CD4-positive, alpha-beta T cell treated with Interleukin-2 at 100 ng/mL for 4 hours (primary cell): ENCODE measurements at regions not wholly inside any gene's neighbourhood (a gene's known extent, or its start where the extent isn't known, plus 50 kb on each side); places are given as distances from the start of the nearest gene placed in this dataset.

ENCODE experiments used
- DNase-seq: peaks from one replicate; pipeline ENCODE4 v3.0.0-alpha.2; 2020; ENCODE audit warnings: low spot score

DNA sequence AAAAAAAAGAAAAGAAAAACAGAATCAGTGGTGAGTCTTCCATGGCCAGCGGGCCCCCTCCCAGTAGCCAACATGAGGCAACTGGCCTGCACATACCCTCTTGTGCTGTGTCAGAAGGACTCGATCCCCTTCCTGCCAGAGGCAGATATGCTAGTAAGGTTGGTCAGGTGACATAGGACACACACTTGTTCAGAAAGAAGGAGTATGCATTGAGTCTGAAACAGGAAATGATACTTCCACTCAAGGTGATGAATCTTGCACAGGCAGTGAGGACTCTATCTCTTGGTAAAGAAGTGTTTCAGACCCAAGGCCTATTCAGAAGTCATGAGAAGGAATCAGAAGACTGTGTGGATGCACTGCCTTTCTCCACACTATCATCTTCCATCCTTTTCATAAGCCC is 269.7 kb upstream of the FAR2 start:
- DNase-seq = no peak

DNA sequence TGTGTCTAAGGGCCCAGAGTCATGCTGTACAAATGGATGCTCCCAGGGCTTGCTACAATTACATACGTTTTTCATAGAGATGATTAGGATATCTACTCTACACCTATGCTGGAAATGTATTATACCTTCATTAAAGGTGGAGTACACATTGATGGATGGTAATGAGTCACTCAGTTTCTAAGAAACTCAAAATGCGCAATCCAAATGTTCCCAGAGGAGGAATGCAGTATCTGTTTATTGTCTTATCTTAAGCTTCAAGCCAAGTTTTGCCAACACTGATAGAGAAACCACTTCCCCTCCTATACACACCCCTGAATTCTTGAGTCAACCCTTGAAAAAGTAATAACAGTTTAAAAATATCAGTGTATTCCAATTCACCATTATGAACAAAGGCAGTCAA is 266.6 kb upstream of the FAR2 start:
- no peak for DNase-seq

DNA sequence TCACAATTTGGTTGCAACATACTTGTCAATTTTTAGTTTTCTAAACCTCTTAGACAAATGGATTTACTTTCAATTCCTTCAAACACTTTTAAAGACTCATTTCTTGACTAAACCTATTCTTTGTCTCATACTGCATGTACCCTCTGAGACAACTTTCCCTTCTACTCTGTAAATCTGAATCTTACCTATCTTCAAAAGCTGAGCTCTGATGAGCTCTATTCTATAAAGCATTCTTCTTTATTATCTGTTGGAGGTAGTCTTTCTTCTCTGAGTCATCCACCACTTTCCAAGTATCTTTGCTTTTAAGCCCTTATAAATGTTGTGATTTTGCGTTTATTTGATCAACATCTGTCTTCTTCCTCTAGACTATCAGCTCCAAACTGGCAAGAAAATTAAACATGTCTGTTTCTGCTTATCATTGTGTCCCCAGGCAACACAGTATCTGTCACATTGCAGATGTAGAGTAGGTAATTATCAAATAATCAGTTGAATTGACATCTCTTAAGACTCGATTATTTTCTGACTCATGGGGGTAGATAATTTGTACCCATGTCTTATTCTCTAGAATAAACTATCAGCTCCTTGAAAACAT is 265.6 kb upstream of the FAR2 start:
- no peak for DNase-seq

DNA sequence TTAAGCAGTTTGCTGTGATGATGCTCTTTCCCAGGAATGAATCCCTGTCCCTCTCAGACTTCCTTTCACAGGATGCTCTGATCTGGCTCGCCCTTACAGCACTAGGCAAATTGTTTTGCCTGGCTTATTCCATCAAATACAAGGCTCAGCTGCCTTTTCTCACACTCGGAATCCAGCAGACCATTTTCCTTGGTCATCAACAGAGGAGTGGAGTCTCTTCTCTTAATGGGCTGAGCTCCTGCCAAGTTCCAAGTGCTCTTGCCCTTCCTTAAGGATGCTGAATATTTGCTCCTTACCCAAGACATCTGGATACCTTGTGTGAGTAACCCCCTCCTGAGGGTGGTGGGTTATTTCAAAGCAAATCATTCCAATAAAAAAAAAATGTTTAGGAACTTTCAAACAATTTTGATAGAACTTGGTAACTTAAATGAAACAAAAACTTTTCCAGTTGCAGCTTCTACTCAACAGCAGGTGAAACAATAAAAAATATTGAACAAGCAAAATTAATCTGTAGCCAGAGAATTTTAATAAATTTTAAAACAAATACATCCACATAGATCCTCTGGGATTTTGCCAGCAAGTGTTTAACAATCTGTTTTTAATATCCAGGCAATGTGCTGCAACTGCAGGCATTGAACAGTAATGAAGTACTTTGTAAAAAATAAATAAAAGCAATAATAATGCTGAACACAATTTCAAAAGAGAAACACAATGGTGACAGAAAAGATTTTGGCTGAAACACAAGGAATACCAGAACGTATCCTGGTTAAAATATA is 264.0 kb upstream of the FAR2 start:
- DNase-seq = no peak

DNA sequence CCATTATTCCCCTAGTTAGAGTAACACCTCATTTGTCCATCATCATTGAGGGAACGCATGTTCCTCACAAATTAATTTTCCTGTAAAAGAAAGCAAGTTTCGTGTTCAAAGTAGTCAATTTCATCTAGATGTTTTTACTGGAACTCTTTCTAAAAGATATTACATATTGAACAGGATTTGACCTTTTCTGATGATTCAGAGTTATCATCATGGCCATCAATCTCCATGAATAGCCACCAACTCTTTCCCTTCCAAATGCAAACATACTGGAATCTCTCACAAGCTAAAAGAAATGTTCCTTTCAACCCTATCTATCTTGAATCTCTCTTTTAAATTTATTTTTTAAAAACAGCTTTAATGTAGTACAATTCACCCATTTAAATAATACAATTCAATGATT is 263.1 kb upstream of the FAR2 start:
- no peak for DNase-seq

DNA sequence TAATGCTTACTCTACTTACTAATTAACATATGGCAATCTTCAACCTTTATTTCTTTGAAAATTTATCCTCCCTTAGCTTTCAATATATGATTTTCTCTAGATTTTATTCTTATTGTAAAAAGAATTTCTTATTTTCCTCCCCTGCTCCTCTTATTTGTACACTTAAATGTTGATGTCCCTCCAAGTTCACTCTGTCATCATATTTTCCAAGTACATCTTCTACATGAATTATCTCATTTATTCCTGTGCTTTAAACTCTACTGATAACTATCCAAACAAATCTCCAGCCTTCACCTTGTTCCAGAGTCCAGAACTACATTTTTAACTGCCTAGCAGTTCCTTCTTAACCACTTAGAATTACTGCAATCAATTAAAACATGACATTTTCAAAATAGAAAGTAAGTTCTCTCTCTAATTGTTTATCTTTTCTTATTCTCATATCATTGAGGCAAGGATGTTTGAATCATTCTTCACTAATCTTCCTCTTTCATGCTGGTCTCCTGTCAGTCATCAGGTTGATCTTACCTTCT is 261.6 kb upstream of the FAR2 start:
- DNase-seq = no peak

DNA sequence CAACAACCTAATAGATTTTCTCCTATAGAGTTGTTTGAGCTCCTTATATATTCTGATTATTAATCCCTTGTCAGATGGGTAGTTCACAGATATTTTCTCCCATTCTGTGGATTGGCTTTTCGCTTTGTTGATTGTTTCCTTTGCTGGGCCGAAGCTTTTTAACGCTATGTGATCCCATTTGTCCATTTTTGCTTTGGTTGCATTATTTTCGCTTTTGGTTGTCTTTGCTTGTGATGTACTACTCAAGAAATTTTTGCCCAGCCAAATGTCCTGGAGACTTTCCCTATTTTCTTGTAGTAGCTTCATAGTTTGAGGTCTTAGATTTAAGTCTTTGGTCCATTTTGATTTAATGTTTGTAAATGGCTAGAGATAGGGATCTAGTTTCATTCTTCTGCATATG is 258.4 kb upstream of the FAR2 start:
- DNase-seq = no peak

DNA sequence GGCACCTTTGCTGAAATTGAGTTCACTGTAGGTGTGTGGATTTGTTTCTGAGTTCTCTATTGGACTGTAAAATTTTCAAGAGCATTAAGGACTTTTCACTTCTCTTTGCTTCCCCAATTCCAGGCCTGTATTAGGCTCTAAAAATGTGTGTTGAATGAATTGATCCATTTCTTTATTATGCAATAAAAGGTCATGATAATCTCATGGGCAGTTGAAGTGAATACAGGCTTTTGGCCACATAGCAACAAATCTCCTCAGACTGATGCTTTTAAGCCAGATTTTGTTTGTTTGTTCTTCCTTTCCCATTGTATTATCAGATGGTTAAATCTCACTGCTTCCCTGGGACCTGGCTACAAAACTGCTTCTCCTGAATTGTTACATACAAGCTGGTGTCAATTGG is 258.0 kb upstream of the FAR2 start:
- no peak for DNase-seq

DNA sequence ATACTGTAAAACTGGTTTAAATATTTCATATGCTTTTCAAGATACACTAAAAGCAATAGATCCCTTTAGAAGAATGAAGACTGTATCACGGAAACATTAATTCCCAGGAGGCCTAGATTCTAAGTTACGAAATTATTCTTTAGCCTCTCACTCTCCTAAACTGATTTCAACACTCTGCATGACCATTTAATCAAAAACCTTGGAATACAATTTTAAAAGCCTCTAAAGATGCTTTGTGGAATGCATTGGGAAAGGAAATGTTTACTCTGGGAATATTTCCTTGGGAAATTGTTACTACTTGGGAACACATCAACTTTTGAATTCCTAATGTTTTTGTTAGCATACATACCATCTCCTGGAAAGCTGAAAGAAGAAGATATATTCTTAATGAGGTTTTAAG is 255.7 kb upstream of the FAR2 start:
- no peak for DNase-seq

DNA sequence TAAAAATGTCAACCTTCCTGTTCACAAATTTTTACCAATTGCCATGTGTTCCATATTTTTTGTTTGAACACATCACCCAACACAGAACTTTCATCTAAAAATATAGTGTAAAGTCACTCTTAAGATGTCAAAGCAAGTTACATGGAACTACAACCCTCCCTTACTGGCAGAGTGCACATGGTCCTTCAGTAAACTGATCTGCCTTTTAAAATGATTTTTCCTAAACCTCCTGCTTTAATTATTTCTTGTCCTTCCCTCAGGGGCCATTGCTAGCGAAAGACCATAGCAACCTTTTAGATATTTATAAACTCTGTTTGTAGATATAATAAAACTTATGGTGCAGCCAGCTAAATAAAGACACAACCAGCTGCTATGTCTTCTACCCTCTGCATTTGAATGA is 255.2 kb upstream of the FAR2 start:
- no peak for DNase-seq

DNA sequence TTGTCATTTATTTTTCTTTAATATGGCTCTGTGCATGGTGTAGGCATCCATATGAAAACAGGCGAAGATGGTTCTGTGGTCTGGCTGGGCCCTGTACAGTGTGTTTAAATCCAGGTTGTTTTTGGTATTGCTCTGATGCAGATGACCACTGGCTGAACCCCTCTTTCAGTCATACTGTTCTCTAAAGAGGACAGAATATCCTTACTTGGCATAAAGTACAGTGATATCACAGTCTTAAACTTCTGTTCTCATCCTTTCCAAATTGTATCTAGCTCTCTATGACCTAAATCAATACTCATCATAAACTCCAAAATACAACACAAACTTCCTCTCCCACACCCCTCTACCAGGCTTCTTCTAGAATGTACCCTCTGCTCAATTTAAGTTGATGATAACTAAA is 252.7 kb upstream of the FAR2 start:
- DNase-seq = no peak

DNA sequence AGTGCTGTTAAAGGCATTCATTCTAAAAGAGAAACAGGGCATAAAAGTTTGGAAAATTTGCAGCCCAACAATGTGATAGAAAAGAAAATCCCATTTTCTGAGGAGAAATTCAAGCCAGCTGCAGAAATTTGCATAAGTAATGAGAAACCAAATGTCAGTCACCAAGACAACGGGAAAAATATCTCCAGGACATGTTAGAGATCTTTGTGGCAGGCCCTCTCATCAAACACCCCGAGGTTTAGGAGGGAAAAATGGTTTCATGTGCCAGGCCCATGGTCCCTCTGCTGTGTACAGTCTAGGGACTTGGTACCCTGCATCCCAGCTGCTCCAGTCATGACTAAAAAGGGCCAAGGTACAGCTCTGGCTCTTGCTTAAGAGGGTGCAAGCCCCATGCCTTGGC is 251.0 kb upstream of the FAR2 start:
- no peak for DNase-seq

DNA sequence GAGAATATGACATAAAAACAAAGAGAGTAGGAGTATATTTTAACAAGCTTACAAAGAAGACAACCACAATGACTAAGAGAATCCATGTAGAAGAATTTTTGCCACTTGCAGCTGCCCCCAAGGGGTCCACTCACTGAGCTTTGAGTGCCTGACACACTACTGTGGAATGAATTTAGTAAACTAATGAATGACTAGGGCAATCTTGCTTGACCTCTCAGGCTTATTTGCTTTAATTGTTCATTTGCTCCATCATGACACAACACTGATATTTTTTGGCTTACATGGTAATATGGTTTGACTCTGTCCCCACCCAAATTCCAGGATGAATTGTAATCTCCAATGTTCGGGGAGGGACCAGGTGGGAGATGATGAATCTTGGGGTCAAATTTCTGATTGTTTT is 249.1 kb upstream of the FAR2 start:
- no peak for DNase-seq

DNA sequence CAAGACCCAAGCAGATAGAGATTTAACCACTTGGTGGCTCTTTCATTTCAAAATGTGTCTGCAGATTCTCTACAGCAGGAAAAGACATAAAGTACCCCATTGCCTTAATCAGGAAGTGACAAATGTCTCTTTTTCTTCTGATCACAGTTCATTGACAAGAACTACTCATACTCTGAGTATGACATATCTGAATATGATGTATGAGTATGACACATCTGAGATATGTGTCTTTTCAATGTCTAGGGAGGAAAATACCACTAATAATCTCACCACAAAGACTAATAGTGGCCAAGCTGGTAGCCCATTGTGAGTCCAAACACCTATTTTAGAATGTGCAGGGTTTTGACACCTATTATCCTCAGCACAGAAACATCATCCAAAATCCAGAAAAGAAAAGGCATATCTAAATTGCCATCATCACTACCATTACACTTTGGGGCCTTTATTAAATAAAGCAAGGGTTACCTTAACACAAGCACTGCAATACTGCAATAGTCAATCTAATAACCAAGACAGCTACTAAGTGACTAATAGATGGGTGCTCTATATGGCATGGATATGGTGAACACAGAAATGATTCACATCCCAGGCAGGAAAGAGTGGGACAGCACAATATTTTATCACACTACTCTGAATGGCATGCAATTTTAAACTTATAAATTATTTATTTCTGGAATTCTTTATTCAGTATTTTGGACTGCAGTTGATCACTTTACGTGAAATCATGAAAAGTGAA is 243.7 kb upstream of the FAR2 start:
- no peak for DNase-seq

DNA sequence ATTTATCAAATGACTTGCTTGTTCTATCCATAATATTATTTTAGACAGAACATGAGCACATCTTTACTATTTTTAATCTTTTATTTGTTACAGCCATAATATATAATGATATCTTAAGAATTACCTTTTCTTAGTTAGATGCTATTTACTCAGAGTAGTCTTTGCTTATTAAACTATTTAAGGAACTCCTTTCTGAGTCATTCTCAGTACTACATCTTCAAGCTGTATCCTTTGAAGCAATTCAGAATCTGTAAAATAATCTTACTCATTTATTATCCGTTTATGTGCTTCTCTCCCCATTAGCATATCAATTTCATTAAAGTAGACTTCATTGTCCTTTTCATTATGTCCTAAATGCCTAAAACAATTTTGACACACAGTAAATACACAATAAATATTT is 240.4 kb upstream of the FAR2 start:
- no peak for DNase-seq

DNA sequence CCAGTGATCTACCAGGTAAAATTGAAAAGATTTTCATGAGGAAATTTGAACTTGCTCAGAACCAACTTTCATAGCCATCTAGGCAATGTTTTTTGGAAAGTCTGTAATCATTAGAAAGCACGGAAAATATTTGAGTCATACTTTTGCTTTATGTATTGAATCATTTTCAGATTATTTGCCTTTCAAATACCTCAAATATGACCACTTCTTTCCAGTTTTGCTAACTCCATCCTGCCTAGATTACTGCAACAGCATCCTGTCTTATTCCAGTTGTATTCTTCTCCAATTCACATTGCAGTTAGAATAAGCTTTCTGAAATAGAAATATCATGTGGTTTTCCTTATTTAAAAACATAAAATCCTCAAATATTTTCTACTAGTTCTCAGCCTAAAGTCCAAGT is 239.8 kb upstream of the FAR2 start:
- DNase-seq = no peak

DNA sequence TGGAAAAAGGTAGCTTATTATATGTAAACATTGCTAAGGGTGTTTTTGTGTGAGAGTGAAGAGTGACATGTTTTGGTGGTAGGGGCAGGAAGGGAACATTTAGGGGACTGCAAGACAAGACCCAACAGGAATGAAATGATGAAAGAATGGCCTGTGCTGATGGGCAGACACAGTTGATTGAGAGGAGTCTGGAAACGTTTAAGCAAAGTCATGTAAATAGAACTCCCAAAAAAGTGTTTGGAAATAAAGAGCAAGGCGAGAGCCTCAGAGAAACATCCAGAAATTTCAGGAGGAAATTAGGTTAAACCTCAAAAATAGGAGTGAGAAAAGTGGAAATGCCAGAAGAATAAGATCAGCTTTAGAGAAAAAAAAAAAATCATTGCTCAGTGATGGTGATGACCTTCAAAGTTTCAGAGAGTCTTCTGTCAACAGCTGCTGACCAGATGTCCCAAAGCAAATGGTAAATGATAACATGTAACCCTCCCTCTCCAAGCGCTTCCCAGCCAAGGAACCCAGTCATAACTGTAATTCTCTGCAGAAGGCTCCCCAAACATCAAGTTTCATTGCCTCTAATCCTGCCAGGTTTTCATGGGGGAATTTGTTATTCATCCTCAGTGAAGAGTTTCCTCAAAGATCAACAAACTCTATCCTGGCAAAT is 223.2 kb upstream of the FAR2 start:
- DNase-seq = no peak

DNA sequence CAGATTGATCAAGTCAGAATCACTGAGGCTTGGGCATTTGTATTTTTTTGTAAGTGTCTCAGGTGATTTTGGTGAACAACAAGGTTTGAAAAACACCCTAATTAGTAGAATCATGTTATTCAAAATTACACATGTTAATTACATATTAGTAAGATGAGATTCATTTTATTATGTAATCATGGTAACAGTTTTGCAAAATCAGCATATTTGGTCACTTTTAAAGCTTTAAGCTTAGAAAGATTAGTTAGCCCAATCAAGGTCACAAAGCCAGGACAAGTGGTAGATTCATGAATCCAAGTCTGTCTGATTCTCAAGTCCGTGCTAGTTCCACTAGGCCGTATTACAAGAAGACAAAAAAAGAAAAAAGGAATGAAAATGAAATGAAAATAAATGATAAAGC is 218.4 kb upstream of the FAR2 start:
- DNase-seq = no peak

DNA sequence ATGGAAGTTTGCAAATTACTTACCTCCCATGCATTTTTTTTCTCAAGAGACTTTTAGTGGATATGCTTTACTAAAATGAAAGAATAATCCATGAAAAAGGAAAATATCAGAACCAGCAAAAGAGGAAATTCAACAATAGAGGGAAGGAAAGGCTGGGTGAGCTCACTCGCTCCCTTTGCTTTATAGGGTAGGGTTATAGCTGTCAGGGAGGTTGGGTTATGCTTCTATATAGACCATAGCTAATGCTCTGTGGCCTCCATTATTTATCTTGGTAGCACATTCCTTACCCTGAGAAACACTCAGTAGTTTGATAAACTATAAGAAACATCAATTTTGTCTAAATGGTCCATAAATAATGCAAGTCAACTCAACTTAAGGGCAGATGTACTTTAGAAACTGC is 215.9 kb upstream of the FAR2 start:
- DNase-seq = no peak

DNA sequence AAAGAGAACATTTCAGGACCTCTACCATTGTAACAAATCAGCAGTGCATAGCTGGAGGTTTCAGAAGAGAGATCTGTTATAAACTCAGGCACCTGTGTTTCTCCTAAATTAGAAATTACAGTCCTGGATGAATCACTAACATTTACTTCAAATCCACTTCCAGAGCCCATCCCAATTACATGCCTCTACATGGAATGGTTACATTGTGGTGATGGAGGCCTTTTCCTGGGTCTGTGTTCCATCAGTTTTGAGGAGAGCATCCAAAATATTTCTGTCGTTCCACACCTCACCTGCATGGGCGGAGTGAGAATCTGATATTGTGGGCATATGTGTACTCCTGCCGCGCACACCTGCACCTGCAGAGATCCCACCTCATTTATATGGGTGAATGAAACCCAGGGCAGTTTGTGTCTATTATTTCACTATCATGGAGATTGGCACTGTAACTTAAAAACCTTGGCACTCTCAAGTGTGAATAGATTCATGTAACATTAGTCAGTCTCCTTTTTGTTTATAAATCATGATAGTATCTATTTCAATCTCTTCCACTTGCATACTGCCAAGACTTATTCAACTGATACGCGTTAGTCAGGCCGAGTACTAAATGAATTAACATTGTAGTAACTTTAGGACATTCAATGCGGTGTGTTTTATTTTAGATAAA is 215.1 kb upstream of the FAR2 start:
- no peak for DNase-seq

DNA sequence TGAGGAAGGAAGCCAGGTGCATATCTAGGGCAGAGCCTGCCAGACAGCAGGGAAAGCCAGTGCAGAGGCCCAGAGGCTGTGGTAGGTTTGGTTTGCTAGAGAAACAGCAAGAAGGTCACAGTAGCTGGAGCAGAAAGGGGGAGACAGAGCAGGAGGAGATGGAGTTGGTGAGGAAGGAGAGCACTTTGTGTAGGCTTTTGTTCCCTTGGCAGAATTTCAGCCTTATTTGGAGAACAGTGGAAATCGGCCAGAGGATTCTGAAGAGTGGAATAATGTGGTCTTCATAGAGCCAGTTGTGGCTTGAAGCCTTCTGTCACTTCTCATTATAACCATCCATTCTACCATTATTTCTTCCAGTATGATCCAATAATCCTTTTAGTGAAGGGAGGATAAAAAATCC is 212.9 kb upstream of the FAR2 start:
- DNase-seq = no peak

DNA sequence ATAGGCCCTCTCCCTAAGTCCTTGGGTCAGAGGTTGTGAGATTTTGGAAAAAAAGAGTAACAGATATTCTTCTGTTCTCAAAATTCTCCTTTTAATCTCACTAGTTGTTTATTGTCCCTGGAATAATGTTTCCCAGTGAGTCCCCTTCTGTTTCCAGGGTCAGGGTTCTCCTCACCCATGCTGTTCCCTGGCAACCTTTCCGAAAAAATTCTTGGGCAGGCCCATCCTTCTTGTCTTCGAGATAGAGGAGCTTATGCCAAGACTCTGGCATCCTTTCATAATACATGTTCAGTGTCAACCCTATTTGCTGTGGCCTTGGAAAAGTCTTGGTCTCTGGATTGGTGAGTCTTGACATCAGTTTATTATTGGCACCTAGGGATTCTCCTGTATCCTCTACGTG is 212.4 kb upstream of the FAR2 start:
- DNase-seq = no peak
